GM23248 (cell line): ENCODE measurements at regions not wholly inside any gene's neighbourhood (a gene's known extent, or its start where the extent isn't known, plus 50 kb on each side); places are given as distances from the start of the nearest gene placed in this dataset.

ENCODE experiments used
- EZH2 ChIP-seq: fragments of 200-600 bp; sonication (generic); IDR thresholded peaks from 2 replicates; pipeline ENCODE4 v1.6.1; 2018; ENCODE audit warnings: antibody characterized with exemption, mild to moderate bottlenecking; ENCODE audit not compliant: insufficient read depth, poor library complexity, severe bottlenecking
- EZH2phosphoT487 ChIP-seq: fragments of 200-600 bp; sonication (generic); IDR thresholded peaks from 2 replicates; pipeline ENCODE4 v1.6.1; 2018; ENCODE audit warnings: antibody characterized with exemption, moderate library complexity, mild to moderate bottlenecking, low read depth; ENCODE audit not compliant: insufficient read depth

- TF ChIP-seq EZH2: no peak
- no peak for TF ChIP-seq EZH2phosphoT487
Observed at GRCh38 chr14:26174395-26174794, 423.4 kb downstream of the NOVA1 start.
